Renal pelvis (tissue), 1 donor: ENCODE measurements at regions not wholly inside any gene's neighbourhood (a gene's known extent, or its start where the extent isn't known, plus 50 kb on each side); places are given as distances from the start of the nearest gene placed in this dataset.
A peak's percentile ranks its signal among the peaks of the same experiment; 100 is the strongest.
"Not testable (repeated sequence)": the region's sequence is repeated elsewhere in the genome, so short reads cannot be mapped to it uniquely, and the experiment has no call there.

ENCODE experiments used
- DNase-seq: peaks from one replicate; pipeline ENCODE4 v3.0.0-alpha.2; 2013

DNA sequence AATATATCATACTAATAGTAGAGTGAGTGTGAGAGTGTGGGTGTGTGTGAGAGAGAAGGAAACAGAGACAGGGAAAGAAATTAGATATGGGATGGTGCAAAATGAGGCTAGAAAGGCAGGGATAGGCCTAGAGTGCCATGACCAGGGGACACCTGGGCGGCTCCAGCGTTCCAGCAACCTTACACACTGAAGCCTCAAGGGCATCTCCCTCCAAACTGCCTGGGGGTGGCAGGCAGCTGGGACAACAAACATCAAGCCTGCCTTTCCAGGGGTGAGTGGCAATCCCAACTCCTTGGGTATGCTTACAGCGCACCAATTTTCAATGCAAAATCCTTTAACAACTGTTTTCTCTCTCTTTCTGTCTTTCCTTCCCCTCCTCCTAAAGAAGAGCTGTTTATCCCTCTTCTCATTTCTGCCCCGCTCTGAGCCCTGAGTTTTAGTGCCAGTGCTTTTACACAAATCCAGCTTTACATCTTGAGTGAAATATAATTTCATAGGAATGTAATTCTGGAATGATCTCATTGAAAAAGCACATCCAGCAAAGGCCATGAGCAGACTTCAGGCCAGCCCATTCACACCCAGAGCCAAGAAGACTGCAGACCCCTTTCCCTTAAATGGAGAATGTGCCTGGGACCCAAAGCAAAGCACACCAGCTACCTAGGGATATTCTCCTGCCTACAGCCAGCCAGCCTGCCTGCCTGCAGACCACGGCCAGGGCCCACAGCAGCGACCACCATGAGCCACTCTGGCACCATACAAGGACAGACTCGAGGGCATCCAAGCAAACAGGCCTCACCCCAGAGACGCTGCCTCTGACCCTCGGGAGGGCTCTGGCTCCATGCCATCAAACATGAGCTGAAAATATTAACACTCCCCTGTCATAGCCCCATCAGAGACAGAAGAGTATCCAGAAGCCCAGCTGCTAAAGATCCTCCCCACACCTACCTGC is 90.3 kb downstream of the RPL27A start:
- DNase-seq: no peak

DNA sequence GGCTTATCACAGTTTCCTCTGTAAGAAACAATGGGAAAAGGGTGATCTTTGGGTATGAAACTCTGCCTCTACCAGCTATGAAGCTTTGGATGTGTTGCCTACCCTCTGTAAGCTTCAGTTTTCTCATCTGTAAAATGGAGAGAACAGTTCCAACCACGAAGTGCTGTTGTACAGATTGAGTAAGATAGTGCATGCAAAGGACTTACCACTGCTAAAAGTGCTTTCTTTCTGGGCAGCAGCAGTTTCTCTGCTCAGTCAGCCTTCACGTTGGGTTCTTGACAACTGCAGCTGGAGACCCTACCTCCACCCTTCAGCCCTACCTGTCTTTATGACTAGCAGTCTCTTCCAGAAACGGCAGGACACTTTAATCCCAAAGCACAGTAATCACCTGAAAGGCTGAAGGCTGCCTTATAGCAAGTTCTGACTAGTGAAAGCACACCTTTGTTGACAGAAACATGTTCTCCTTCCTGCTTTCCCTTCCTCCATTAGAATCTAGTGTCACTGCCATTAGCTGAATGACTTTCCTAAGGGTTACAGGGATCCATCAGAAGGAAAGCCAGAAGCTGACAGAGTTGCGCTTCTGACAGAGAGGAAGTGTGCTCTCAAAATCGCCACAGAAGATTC is 91.4 kb downstream of the RPL27A start:
- DNase-seq: no peak

DNA sequence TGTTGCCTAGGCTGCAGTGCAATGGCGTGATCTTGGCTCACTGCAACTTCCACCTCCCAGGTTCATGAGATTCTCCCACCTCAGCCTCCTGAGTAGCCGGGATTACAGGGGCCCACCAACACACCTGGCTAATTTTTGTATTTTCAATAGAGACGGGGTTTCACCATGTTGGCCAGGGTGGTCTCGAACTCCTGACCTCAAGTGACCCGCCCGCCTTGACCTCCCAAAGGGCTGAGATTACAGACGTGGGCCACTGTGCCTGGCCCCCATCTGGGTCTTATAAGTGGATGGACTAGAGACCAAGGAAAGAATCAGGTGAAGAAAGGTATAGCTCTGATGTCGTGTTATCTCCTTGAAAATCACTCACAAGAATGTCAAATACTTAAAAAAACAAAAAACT is 92.3 kb downstream of the RPL27A start:
- not testable (repeated sequence) for DNase-seq

DNA sequence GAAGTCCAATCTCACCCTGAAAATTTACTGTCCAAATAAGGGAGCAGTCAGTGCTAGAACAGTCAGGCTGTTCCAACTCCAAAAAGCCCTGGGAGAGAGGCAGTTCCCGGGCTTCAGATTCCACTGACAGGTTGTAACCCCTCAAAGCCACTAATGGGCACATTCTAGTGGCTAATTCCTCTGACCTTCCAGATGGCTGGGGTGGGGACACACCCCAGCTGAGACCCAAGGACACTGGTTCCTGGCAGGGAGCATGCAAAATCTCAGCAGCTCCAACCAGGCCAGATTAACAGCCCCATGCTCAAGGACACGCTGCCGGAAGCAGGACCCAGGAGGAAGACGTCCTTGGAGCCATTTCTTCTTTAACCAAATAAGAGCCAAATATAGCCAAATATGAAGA is 92.7 kb downstream of the RPL27A start:
- DNase-seq: no peak

DNA sequence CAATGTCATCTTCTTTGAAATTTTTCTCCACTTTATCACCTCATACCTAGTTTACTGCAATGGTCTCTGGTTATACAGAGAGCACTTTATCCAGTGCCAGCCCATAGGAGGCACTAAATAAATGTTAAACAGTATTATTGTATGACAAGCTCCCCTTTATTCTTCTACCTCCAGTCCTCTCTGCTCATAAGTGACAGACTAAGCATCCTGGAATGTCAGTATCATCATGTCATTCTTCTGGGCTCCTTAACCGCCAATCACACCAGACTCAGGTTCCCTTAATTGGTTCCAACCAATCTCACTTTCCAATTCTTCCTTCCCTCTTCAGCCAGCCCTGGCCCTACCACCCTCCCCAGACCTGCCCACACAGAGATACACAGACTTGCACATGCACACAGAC is 93.1 kb downstream of the RPL27A start:
- no peak for DNase-seq

DNA sequence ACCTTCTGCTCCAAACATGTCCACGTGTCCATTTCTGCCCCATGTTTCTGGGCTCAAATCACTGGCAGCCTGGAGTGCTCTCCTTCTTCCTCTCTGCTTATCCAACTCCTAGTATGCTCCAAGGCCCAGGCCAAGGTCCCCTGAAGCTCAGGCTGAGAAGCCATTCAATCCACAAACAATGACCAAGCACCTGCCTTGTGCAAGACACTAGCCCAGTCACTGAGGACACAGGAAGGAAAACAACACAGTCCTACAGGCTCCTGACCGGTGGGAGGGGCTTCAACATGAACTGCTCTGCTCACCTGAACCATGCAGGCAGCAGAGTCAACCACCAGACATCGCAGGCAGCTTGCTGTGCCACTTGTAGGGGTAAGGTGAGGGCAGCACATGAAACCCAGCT is 93.6 kb downstream of the RPL27A start:
- no peak for DNase-seq

DNA sequence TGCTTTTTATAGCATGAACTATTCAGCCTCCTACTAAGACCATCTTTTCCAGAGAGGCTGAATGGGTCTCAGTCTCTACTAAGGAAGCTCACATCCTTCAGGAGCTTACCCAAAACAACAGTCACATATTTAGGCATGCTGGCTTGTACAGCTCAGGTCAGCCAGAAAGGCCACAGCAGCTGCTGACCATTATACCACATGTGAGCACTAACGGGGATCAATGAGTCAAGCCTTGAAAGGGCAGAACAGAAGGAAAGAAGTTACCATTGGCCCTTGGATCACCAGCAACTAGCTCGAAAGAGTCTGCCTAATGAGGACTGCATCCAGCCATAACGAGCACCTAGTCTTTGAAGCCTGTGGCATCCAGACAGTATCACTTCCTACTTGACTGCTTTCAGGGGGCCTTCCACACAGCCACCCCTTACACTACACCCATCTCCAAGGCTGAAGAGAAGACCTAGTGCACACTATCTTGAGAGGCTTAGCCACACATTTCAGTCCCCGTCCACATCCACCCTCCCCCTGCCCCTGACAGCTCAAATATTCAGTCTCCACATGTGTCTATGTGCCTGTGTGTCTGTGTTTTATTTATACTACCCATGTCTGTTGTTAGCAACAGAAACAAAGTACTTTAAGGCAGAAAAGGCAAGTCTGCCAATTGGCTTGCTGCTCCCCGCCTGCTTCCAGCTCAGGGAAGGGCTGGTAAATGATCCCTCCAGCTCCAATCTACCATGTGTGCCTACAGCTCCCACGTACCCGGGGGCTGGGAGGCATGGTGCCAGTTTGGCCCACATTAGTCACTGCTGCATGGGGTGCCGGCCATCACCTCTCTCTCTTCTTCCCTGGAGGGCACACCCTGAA is 95.5 kb downstream of the RPL27A start:
- peak; percentile 60 for DNase-seq

DNA sequence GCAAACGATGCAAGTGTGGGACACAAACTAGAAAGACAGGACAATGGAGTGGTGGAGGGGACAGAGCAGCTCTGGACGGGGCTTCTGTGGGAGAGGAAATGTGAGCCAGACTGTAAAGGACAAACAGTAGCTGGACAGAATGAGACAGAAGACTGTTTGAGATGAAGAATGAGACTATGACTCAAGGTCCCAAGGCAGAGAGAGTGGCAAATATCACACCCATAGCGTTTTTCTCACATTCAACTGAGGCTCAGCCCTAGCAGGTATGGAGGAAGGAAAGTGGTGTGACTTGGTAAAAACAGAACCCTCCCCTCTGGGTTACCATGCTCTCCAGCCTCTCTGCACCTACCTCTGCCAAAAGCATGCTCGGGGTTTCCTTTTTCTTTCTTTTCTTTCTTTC is 96.5 kb downstream of the RPL27A start:
- no peak for DNase-seq

DNA sequence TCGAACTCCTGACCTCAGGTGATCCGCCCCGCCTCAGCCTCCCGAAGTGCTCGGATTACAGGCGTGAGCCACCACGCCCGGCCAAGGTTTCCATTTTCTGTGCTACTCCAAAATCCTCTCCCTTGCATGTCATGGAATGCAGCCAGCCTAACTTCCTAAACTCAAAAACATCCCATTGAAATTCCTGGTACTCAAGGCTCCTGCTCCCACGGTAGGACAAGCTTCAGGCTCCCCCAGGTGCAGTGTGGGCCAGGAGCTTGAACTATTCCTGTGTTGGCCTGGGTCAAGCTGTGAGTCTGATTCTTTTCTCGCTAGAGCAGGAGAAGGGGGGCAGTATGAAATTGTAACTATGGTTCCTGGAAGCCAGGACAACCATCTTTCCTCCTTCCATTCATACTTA is 97.1 kb downstream of the RPL27A start:
- DNase-seq: no peak

DNA sequence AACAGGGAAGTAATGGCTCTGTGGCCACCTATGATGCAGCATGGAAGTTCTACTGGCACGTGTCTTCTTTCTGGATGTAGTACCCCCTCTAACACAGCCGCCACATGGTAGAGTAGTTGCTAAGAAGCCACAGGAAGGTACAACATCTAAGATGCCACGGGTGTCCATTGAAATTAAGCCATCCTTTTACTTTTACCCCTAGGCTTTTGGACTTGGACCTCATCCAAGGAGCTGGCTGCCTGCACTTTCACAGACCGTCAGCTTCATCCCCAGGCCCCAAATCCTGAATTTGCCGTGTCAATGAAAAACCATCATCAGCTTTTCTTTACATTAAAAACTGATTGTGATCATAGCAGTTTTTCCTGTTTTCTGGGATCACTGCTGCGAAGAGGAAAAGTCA is 102.4 kb downstream of the RPL27A start:
- DNase-seq: no peak

DNA sequence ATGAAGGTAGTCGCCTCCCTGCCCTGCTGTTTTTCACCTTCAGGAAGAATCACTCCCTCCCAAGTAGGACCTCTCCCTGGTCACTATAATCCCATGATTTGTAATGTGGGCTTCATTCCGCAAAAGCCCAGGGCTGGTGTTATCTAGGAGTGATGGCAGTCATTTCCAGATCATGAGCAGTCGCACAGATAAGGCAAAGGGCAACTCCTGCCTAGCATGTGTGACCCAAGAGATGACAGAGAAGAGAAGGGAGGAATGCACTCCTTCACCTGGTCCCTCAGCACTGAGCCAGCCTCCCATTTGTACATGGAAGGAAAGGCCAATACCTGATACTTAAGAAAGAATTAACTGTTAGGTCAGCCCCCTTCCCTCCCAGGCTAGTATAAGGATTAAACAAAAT is 102.9 kb downstream of the RPL27A start:
- DNase-seq: no peak

DNA sequence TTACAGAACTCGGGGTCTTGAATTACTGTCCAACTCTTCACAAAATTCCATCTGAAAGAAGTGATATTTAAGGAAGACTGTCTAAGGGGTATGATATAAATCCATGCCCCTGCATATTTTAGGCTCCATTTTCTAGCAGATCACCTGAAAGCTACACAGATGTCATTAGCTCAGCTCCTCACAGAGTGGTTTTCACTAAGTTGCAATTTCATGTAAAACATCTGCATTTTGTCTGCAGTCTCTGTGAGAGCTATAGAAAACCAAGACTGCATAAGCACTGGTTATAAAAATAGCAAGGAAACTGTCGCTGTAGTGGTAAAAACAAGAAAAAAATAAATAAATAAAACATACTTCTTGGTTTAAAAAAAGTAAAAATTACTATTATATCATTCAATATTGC is 103.4 kb downstream of the RPL27A start:
- DNase-seq: no peak

DNA sequence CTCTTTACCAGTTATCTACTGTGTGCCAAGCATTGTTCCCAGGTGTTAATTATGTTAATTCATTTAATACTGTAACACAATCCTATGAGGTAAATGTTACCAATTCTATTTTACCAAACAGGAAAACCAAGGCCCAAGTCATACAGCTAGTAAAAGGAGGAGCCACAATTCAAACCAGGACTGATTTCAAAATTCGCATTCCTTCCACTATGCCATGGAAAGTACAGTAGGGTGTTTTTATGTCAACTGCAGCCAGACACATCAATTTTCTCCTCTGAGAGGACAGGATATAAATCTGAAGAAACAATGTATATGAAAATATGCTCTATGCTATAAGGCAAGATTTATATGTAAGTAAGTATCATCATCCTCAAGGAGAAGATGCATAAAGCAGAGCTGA is 104.3 kb downstream of the RPL27A start:
- DNase-seq: no peak

DNA sequence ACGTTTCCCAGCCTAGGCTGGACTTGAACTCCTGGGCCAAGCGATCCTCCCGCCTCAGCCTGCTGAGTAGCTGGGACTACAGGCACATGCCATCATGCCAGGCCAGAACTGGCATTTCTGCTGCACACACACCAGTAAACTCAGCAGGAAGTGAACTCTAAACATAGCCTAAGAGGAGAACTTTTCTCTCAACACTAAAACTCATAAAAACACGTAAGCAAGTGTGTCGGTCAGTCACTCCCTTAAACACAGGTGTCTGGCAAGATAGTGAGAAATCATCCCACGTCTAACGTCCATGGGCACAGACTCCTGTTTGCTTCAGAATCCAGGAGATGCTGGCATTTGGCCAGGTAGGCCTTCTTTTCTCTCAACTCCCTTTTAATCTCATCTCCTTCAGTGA is 104.8 kb downstream of the RPL27A start:
- no peak for DNase-seq

DNA sequence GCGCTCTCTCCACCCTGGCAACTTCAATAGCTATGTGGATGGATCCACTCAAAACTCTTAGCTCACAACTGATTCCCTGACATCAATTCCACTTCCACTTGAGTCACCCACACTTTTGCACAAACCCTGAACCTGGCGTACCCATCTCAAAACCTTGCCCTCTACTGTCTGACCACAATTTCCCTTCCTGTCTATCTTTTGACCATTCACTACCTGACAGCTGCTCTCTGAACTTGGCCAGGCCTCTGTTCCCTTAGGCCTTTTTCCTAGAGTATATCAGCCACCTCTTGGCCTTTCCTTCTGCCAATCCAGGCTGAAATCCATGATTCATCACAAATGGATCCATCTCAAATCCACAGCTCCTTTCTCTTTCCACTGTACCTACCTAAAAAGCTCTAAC is 106.0 kb downstream of the RPL27A start:
- DNase-seq: no peak

DNA sequence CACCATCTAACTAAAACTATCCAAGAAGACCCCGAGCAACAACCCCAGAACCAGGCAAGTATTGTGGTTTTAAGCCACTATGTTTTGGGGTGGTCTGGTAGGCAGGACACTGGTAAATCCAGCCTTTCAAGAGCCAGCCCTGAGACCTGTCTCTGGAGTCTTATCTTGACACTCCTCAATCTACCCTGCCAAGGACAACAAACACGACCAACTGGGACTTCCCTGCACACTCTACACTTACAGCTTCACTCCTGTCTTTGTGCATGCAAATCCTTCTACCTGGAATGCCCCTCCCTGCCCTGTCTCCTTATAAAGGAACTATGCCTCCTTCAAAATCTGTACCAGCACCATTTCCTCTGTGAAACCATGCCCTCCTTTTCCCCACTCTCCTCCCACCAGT is 107.3 kb downstream of the RPL27A start:
- DNase-seq: no peak

DNA sequence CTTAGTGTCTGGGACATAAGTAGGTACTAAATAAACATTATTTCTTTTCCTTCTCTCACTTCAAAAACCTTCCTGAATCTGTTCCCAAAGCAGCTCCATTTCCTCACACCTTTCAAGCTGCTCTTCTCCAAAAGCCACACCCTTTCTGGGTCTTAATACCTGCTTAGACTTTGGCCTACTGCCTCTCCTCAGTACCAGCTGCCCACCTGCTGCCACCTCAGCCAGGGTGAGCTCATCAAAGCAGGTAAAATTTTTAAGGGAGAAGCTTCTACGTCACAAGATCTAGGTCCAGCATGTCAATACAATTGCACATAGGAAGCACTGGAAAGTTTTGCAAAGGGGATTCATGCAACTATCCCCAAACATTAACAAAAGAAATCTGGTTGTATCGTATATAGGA is 108.4 kb downstream of the RPL27A start:
- DNase-seq: no peak

DNA sequence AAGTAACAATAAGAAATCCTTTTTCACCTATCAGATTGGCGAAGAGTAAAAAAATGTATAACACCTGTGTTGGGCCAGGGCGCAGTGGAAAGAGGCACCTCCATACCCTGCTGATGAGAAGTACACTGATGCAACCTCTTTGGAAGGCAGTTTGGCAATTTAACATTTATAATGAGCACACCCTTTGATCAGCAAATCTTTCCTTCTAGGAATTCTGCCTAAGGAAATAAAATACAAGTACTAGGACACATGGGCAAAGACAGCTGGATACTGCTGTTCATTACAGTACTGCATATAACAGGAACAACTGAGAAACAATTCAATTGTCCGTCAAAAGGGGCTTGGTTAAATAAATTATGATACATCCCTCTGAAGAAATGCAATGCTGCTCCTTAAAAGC is 110.1 kb downstream of the RPL27A start:
- DNase-seq: no peak

DNA sequence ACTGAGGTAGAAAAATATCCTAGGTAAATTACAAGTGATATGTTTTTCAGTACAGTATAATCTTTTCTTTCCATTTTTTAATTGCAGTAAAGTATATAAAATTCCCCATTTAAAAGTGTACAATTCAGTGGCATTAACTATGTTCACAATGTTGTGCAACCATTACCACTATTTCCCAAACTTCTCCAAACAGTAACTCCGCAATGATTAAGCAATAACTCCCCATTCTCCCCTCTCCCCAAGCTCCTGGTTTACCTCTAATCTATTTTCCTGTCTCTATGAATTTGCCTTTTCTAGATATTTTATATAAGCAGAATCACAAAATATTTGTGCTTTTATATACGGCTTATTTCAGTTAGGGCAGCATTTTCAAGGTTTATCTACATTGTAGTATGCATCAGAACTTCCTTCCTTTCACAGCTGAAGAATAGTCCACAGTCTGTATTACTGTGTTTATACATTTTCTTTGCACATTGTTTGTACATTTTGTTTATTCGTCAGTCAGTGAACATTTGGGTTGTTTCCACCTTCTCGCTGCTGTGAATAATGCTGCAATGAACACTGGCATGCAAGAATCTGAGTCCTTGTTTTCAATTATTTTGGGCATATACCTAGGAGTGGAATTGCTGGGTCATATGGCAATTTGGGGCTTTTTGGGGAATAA is 110.7 kb downstream of the RPL27A start:
- DNase-seq: no peak

DNA sequence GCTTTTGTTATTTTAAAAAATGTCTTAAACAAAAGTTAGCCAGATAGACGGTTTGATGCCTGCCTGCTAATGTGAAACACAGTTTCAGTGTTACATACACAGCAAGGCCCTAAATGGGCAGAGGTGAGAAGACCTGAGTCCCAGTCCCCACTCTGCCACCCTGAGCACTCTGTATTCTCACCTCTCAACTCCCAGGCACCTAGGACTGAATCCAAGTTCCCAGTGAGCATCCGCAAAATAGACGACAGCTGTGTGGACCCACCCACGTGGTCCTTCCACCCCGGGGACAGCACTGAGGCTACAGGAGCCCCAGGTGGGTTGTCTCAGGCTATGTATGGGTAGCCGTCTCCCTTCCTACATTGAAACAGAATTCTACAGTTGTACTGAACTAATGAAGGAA is 111.5 kb downstream of the RPL27A start:
- no peak for DNase-seq

DNA sequence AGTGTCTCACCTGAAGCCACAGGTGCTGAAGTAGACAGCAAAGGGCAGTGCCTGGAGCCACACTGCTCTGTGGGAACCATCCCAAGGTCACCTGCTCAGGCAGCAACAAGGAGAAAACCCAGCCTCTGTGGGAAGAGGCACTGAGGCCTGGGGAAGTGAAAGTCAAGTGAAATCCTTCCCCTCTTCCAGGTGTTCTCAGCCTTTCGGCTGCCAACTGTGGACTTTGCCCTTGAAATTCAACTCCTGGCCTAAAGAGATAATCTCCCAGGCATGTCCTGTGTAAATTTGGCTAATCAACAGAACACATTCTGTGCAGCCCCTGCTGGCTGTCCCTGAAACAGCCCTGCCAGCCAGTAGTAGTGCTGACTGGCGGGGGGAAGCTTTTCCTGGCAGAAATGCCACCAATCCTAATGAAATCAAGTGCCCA is 112.1 kb downstream of the RPL27A start:
- DNase-seq: no peak

DNA sequence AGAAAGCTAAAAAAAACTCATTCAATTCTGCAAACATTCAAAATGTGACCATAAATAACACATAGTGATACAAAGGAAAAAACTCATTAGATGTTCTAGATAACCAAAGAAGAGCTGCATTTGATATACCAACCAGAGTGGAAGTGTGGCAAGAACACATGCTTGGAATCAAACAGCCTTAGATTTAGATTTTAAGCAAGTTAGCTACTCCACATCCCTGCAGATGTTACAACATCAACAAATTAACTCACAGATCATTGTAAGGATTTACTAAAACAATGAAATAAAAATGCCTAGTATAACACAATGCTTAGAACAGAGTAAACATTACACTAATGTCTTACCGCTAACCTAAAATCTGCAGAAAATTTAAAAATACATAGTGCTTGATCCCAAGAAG is 114.0 kb upstream of the AKIP1 start:
- DNase-seq: no peak
